Stimulated activated CD4-positive, alpha-beta T cell treated with anti-CD3 and anti-CD28 coated beads, Interleukin-15, amount 100 ng/mL, for 24 hours (primary cell): ENCODE measurements at regions not wholly inside any gene's neighbourhood (a gene's known extent, or its start where the extent isn't known, plus 50 kb on each side); places are given as distances from the start of the nearest gene placed in this dataset.

Experiments
- DNase-seq: peaks from one replicate; pipeline ENCODE4 v3.0.0-alpha.2; 2020

GRCh38 chr11:82365351-82365750 is 368.3 kb downstream of the FAM181B start:
- DNase-seq = no peak

- no peak for DNase-seq
Observed at GRCh38 chr11:82356316-82356715, 377.3 kb downstream of the FAM181B start.

- no peak for DNase-seq
Observed at GRCh38 chr11:82355313-82355823, 378.3 kb downstream of the FAM181B start.

- no peak for DNase-seq
Observed at GRCh38 chr11:82326853-82327252, 406.8 kb downstream of the FAM181B start.

- no peak for DNase-seq
Observed at GRCh38 chr11:82321206-82321605, 412.5 kb downstream of the FAM181B start.

GRCh38 chr11:82315093-82315492 is 418.6 kb downstream of the FAM181B start:
- DNase-seq = peak; percentile 10

GRCh38 chr11:82308979-82309378 is 424.7 kb downstream of the FAM181B start:
- no peak for DNase-seq

- no peak for DNase-seq
Observed at GRCh38 chr11:82305123-82305522, 428.5 kb downstream of the FAM181B start.

- DNase-seq = no peak
Observed at GRCh38 chr11:82303671-82304070, 430.0 kb downstream of the FAM181B start.

GRCh38 chr11:82288471-82288870 is 445.2 kb downstream of the FAM181B start:
- DNase-seq = no peak

- no peak for DNase-seq
Observed at GRCh38 chr11:82270870-82271269, 462.8 kb downstream of the FAM181B start.

GRCh38 chr11:82268627-82269026 is 465.0 kb downstream of the FAM181B start:
- DNase-seq = no peak

GRCh38 chr11:82267186-82267585 is 466.5 kb downstream of the FAM181B start:
- DNase-seq = no peak

GRCh38 chr11:82261367-82261766 is 472.3 kb downstream of the FAM181B start:
- DNase-seq = no peak

GRCh38 chr11:82250047-82250446 is 483.6 kb downstream of the FAM181B start:
- no peak for DNase-seq

- no peak for DNase-seq
Observed at GRCh38 chr11:82246926-82247325, 486.7 kb downstream of the FAM181B start.

- DNase-seq = no peak
Observed at GRCh38 chr11:82239498-82239897, 494.2 kb downstream of the FAM181B start.

- no peak for DNase-seq
Observed at GRCh38 chr11:82234256-82234655, 499.4 kb downstream of the FAM181B start.

GRCh38 chr11:82233201-82233600 is 500.5 kb downstream of the FAM181B start:
- DNase-seq = no peak

- DNase-seq = no peak
Observed at GRCh38 chr11:82229341-82229740, 504.3 kb downstream of the FAM181B start.

- DNase-seq = no peak
Observed at GRCh38 chr11:82225930-82226329, 507.7 kb downstream of the FAM181B start.

GRCh38 chr11:82225502-82225901 is 508.2 kb downstream of the FAM181B start:
- no peak for DNase-seq

GRCh38 chr11:82216927-82217570 is 516.6 kb downstream of the FAM181B start:
- no peak for DNase-seq

- DNase-seq = no peak
Observed at GRCh38 chr11:82210011-82210410, 523.7 kb downstream of the FAM181B start.

GRCh38 chr11:82195283-82195682 is 538.4 kb downstream of the FAM181B start:
- no peak for DNase-seq
